ENCODE measurements at regions not wholly inside any gene's neighbourhood (a gene's known extent, or its start where the extent isn't known, plus 50 kb on each side); places are given as distances from the start of the nearest gene placed in this dataset.

DNA sequence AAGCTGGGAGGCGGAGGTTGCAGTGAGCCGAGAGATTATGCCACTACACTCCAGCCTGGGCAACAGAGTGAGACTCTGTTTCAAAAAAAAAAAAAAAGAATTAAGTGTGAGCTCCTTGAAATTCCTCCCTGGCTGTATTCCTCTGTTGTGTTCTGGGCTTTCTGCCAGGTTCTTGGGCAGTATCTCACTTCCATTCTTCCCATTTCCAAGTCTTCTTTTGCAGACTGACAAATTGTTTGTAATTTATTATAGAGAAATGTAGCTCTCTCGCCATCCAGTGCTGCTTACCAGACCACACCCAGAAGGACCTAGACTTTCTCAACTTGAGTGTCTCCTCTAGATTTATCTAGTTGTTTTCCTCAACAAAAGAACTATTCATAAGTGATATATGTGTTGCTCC, 105.0 kb upstream of the ADGRL2 start:
- DNase-seq: no peak

DNA sequence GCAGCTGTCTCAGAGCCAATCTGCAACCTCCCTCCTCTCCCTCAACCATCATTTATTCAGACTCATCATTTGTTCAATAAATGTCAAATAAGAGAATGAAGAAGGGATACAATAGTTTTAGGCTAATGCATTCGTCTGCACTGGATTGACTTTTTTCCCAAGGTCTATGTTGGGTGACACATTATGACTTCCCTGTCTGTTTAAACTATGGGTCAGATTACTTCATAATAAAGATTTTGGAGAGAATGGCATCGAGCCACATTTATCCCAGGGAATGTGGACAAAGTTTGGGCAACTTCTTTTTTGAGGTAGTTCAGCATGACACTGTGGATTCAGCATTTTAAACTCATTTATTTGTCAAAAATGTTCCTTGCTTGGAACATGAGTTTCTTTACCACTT, 107.4 kb upstream of the ADGRL2 start:
- DNase-seq: no peak

DNA sequence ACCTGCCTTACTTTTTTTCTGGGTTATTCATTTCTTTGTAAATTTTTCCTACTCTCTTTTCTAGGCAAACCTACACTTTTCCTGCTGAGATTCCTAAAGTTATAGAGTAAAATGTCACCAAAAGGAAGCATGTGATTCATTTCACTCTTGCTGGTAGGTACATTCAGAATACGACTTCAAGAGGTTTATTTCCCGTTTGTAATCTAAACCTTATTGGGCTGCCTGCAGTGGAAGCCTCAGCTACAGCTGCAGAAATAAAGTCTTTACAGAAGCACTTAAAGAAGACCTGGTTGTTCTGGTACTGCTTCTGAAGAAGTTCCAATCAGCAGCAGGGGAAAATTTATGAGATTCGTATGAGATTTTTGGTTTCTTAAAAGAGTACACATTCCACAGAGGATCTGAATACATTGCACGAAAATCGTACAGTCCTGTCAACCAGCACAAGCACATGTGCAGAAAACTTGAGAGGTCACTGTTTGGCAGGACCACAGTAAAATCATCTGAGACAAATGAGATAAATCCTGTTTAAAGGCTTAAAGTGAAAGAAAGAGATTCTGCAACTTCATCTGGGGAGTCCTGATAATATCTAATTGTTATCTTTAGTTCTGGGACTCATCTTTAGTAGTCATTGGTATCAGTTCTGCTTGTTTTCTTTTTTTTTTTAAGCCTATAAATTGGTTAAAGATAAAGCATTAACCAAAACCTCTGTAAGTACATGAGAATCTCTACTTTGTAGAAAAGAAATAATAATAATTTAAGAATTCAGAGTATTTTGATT, 109.9 kb upstream of the ADGRL2 start:
- no peak for DNase-seq

DNA sequence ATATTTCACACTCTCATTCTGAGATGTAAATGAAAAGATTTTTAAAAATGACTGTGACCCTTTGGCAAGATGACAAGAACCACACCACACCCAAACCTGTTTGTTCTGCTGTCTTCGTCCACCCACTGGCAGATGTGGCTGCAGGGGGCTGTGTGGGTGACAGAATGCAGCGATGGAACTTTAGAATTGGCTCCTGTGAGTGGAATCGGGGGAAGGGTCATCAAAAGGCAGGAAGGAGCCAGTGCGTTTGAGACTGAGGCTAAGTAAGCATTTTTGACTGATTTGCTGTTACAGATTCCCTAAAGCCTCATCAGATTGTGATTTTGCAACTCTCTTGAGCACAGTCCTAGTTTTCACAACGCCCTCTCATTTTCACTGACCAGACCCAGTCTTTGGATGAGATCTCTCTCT, 111.2 kb upstream of the ADGRL2 start:
- no peak for DNase-seq

DNA sequence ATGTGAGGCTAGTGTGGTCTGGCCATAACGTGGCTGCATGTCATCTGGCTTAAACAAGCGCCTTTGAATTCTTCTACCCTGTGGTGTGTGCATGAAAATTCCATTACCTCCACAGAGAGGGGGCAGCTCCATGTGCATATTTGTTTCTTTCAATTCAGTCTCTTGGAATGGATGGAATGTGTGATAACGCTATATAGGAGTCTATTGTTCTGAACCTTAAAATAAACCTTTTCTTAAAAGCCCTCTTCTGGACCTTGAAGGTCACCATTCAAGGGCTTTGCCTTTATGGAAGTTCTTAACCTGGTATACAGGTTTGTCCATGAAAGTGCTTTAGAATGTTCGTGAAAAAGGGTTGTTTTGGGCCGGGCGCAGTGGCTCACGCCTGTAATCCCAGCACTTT, 118.2 kb upstream of the ADGRL2 start:
- no peak for DNase-seq

DNA sequence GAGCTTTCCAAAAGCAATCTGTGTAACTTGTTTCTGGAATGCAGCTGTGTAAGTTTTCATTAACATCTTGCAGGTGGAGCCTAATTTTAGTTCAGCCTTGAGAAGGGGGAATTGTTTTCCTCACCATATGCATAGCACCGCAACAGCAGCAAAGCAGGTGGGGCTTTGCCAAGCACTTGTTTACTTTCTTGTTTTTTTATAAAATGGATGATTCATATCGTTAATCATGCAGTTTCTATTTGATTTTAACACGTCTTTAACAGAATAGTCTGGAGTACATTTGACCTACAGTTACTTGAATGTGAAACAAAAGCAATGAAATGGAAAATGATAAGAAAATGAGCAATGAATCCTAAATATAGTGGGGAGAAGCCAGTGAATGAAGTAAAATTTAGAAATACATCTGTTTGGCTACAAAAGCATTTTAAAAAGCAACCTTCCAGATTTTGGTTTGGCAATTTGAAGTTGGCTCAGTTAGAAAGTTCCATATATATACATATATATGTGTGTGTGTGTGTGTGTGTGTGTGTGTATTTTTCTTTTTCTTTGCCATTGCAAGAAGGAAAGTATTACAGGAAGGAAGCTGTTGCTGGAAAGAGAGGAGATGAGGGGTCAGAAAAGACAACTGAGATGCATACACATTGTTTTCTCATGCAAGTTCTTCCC, 119.0 kb upstream of the ADGRL2 start:
- DNase-seq: no peak

DNA sequence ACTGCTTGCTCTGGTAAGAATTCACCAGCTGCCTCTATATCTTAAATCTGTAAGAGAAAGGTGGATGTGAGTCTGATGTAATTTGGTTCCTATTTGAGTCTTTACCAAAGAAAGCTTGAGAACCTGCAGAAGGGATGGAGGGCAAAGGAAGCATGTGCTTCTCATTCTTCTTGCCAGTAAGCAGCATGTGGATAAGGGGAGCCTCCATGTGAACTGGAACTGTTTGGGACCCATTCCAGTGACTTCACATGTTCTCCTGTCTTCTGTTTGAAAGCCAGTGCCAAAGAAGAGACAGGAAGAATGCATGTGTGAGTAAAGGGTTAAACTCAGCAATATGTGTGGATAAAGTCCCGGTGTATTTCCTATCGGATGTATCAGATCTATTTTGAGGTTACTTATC, 119.6 kb upstream of the ADGRL2 start:
- DNase-seq: no peak

DNA sequence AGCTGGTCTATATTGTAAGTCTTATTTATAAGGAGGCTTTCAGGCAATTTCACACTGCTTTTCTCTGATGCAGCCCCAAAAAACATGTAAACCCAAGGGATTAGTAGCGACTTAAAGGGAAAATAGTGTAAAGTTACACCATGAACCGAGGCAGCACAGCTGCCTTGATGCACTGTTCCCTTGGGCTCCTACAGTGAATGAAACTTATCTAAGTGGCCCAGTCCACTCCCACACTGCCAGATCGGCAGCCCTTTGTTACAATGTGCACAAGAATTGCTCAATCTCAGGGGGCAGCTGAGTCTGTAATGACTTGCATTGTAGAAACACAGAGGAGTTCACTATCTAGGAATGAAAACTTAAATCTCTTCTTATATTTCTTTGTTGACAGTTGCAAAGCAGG, 120.8 kb upstream of the ADGRL2 start:
- DNase-seq: no peak

DNA sequence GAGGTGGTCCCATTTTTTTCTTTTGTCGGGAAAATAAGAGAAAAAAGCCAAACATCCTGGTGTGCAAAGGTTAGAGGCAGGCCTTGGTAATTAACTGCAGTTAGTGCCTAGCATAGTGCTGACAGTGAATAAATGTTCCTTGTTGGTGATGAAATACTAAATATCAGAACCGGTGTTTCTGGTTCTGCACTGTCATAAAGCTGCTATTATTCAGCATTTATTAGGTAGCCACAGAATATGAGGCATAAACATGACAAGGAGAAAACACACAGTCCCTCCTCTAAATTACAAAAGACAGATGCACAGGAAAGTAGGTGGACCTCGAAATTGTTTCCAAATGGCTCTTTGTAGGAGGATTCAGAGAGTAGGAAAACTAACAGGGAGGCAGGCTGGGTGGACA, 122.0 kb upstream of the ADGRL2 start:
- no peak for DNase-seq

DNA sequence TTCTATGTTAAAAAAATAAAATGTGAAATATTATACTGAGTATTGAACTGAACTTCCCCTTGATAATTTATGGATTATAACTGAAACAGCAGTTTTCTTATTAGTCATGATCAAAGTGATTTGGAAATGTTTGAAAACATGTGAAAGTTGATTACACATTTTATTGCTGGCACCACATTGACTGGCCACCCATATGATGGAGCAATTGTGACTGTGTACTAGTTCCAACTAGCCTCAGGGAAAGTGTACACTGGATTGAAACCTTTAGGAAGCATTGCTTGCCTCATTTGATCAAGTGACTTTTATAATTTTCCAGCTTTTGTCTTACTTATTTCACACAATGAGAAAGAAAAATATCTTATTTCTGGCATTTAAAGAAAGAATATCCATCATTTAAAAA, 128.0 kb upstream of the ADGRL2 start:
- DNase-seq: no peak

DNA sequence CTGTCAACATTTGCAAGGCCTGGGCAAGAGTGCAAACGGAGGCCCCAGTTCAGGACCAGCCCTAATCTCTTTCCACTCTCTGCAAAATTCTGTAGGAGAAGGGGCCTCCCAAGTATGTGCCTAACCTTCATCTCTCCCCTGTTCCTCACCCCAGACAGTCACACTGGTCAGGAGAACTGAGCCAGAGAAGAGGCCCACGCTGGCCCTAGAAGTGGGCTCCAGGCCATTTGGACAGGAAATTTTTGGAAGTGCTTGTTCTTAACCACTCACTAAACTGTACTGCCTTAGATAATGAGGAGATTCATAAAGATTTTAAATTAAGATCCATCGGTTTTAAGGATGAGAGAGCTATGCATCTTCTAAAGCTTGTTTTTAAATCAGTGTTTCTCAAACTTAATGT, 129.7 kb upstream of the ADGRL2 start:
- no peak for DNase-seq

DNA sequence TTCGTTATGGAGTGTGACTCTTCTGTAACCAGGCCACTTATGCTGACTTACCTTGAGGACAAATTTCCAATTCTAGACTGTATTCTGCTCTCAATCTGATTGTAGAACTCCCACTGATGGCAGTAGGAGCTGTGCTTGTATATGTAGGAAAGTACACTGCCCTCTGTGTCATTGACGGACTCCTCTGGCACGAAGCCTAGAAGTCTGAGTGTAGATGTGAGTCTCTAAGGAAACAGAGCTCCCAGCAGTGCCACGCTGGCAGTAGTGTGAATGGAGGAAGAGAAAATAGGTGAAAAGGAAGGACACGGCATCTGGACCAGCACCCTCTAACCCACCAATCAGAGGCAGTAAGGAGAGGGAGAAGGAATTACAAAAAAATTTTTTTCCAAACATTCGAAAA, 130.4 kb upstream of the ADGRL2 start:
- peak; percentile 9 for DNase-seq

DNA sequence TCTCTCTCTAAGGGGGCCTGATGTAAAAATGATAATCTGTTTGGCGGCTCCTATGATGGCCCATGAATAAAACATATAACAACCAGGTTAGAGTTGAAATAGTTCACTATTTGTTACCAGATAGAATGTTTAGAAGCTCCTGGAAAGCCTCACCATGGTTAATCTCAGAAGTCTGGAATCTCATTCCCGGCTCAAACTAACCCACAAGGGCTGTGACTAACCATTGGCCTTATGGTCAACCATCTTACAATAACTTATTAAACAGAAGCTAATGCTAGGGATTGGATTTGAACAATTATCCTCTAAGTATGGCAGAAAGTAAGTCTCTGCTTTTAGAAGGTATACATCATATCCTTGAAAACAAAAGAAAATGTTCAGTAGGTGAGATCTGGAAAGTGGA, 134.1 kb upstream of the ADGRL2 start:
- no peak for DNase-seq

DNA sequence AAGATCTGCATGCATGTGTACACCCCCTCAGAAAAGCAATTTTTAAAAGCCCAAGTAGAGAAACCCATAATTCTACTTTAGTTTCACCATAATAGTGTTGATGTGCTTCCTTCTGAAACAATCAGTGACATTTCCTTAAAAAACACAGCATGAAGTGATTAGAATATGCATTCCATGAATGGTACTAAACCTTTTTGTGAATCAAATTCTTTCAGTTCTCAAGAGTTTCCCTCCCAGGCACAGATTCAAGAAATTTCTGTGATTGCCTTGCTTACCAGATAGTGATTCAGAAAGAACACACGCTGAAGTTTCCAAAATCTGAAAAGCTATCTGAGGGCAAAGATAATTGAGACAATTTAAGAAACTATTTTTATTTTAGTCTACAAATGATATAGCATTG, 136.4 kb upstream of the ADGRL2 start:
- no peak for DNase-seq

DNA sequence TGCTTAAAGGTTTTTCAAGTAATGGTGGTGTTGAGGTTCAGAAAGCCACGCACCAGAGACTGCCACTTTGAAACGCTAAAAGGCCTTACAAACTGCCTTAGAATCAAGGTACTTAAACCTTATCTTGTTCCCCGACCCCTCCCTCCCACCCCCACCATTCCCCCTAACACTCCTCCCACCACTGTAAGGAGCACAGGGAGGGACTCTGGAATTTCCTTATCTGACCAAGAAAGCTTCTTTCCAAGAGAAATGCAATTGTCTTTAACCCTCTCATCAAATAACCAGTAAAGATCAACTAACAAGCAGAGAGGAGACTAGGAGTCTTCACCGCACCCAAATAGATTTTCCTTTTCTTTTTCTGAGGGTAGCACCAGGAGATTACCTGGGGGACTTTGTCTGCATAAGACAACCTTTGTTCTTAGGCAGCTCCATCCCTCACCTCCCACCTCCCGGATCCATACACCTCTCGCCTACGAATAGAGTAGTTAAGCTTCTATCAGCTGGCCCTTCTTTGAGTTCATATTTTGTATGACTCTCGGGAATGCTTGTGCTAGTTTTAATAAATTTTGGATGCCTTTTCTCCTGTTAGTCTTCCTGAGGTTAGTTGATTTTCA, 137.7 kb upstream of the ADGRL2 start:
- no peak for DNase-seq

DNA sequence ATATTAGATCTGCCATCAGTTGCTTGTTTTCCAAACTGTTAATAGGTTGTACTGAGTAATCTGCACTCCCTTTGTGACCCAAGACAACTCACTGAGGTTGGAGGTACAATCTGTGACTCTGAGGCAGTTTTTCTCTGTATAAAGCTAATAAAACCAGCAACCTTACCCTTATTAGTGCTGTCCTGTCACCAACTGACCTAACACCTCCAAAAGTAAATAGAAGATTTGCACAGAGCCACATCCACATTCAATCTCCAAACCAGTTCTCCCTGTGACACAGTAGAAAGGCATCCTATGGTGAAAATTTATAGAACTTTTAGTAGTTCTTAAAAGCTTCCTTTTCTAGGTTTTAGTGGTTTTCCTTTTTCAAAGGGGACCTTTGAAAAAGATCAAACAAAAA, 140.4 kb upstream of the ADGRL2 start:
- DNase-seq: no peak

DNA sequence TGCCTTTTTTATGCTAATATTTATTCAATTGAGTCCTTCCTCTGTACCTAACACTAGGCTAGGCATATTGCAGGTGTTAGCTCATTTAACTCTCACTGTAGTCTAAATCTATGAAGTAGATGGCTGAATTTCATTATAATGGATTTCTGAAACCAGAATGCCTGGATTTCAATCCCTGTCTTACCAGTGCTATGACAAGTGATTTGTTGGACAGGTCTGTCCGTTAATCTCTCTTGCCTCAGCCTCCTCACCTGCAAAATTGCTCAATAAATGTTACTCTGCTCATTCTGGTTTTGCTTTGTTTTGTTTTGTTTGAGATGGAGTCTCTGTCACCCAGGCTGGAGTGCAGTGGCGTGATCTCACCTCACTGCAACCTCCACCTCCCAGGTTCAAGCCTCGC, 146.1 kb upstream of the ADGRL2 start:
- DNase-seq: no peak

DNA sequence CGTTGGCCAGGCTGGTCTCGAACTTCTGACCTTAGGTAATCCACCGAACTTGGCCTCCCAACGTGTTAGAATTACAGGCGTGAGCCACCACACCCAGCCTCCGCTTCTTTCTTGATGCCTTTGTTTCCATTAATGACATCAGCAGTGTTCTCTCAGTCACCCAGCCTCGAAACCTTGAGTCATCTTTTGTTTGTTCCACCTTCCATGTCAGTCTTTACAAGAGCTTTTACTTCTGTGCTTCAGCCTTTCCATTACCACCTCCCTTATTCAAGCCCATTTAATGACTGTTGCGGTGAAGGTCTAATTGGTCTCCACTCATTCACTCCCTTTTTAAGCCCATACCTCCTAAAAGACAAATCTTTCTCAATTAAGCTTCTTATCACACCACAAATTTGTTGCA, 146.6 kb upstream of the ADGRL2 start:
- no peak for DNase-seq

DNA sequence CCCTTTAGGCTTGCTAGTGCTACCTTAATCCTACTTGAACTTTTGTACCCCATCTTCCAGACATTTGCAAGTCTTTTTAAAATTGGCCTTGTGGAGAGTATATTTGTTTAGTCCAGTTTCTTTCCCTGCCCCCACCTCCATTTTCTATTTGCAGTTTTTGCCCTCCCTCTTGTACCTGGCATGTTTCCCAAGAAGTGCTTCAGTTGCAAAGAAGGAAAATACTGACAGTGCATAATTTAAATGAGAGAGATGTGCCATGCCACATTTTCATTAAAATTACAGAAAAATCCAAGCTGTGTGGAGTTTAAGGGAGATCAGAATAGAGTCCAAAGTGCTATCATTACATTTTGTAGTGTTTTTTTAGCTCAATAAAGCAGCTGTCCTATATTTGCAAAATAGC, 150.0 kb upstream of the ADGRL2 start:
- peak; percentile 34 for DNase-seq

DNA sequence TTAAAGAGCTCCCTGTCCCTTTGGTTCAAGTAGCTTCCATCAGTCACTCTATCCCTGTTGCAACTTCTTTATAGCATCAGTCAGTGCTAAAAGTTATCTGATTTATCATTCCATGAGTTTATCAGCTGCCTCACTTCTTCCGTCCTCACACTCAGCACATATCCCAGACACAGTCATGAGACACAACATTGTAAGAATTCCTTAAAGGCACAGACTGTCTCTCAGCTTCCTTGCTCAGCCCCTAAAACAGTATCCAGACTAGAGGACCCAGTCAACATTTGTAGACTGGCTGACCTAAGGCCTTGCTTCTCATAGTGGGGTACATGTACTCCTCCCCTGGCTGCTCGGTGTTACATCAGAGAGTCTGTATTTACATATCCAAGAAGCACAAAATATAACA, 164.9 kb upstream of the ADGRL2 start:
- DNase-seq: no peak

DNA sequence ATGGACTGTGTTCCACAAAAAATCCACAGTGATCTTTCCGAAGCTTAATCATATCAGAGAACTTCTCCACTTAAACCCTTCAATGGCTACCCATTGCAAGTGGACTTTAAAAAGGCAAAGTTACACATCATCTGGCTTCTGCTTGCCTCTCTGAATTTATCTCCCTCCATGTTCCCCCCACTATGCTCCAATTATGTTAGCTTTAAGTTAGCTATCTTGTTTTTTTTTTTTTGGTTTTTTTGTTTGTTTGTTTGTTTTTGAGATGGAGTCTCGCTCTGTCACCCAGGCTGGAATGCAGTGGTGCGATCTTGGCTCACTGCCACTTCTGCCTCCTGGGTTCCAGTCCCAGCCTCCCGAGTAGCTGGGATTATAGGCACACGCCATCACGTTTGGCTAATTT, 166.4 kb upstream of the ADGRL2 start:
- no peak for DNase-seq

DNA sequence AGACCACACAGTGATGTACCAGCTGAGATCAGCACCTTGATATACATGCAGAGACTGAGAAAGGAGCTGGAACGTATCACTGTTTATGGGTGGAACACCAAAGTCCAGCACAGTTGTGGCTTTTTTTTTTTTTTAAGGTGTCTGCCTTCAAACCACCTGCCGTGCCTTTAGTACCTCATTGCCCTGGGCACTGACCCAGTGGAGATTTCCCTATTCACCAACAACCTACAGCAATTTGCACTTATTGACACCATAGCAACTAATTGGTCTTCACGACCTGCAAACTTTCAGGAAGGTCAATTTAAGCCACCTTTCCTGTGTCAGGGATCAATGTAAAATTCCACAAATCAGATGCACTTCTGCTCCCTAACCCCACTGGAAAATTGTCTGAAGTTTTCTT, 181.6 kb upstream of the ADGRL2 start:
- DNase-seq: no peak

DNA sequence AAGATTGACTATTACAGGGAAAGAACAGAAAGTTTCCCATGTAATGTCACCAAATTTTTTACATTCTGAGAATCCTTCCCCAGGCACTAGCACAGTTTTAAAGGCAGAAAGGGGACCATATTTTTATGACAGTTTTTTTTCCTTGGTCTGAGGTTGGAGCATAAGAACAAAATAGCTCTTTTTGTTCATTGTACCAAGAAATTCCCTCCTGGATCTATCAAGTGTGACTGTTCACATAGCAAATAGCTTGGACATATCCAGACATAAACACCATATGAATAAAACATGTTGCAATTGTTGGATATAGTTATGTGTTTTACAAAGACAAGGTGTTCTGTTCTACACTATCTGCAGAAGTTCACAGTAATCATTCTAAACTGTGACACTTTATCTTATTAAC, 182.4 kb upstream of the ADGRL2 start:
- DNase-seq: no peak

DNA sequence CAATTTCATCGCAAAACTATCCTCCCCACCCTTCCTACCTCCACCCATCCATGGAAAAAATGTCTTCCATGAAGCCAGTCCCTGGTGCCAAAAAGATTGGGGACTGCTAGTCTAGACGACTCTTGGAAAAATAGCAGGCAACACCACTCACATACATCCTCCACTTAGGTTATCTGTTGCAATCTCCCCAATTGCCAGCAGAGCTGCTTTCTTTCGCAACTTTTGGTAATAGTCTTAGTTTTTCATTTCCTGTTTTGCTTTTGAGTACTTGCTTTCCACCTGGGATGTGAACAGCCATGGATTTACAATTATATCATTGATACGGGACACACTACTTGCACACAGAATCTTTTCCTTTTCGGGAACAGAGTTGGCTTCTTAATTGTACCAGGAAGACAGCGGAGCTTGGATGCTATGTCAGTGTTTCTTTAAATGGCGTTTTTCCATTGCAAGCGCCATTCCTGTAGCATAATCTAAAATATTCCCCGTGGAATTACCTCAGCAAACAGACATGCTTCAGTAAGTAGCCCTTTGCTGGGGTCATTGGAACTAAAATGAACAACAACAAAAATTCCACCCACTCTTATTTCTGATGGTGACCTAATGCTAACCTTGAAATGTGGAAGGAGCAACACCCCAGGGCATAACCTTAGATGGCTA, 183.3 kb upstream of the ADGRL2 start:
- no peak for DNase-seq
